PC-3 (cell line): ENCODE measurements at regions not wholly inside any gene's neighbourhood (a gene's known extent, or its start where the extent isn't known, plus 50 kb on each side); places are given as distances from the start of the nearest gene placed in this dataset.

ENCODE experiments used
- EZH2 ChIP-seq: fragments of 300-600 bp; sonication (generic); IDR thresholded peaks from one replicate; pipeline ENCODE4 v1.6.1; 2017; ENCODE audit warnings: antibody characterized with exemption, mild to moderate bottlenecking, low read length; ENCODE audit not compliant: unreplicated experiment
- EZH2phosphoT487 ChIP-seq: fragments of 300-600 bp; sonication (generic); IDR thresholded peaks from 2 replicates; pipeline ENCODE4 v1.6.1; 2018; ENCODE audit warnings: mild to moderate bottlenecking, antibody characterized with exemption, low read length, borderline replicate concordance
- TF ChIP-seq, protein P1 (sequence below): fragments of 300-600 bp; sonication (generic); conservative IDR thresholded peaks from 2 replicates; pipeline ENCODE4 v1.5.1; 2017; ENCODE audit warnings: antibody characterized with exemption, low read depth, mild to moderate bottlenecking, low read length

DNA sequence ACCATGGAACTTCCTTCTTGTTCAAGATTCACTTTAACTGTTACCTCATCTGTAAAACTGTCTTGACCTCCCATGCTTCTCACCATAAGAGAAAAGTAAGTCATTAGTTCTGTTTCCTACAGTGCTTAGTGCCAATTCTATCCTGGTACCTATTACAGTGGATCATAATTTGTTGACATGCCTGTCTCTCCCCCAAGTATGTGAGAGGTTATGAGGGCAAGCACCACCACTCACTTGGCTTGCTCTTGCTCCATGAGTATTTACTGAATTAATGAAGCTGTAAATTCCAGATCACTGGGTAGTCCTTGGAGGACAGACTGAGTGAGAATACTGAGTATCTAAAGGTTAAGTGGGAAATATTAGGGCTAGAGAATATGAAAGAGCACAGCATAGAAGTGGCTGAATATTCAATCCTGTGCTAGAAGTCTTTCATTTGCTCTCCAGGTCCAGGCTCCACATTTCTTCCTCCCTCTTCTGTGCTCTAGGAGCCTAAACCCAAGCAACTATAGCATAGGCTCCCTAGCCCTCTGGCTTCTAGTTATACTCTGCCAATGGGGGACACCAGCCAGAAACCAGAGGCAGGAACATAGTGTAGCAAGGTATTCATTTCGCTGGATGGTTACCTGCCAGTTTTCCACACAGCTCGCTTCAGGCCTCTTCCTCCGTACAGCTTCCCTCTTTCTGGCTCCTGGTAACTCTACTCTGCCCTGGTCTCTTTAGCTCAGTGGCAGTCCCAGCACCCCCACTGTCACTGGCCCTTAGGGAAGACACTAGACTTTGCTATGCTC lies 118.2 kb upstream of the SLC5A12 start:
- TF ChIP-seq, protein P1, sequence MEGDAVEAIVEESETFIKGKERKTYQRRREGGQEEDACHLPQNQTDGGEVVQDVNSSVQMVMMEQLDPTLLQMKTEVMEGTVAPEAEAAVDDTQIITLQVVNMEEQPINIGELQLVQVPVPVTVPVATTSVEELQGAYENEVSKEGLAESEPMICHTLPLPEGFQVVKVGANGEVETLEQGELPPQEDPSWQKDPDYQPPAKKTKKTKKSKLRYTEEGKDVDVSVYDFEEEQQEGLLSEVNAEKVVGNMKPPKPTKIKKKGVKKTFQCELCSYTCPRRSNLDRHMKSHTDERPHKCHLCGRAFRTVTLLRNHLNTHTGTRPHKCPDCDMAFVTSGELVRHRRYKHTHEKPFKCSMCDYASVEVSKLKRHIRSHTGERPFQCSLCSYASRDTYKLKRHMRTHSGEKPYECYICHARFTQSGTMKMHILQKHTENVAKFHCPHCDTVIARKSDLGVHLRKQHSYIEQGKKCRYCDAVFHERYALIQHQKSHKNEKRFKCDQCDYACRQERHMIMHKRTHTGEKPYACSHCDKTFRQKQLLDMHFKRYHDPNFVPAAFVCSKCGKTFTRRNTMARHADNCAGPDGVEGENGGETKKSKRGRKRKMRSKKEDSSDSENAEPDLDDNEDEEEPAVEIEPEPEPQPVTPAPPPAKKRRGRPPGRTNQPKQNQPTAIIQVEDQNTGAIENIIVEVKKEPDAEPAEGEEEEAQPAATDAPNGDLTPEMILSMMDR, result no peak
- TF ChIP-seq EZH2 (no peak), EZH2phosphoT487 (no peak)
